ENCODE measurements at regions not wholly inside any gene's neighbourhood (a gene's known extent, or its start where the extent isn't known, plus 50 kb on each side); places are given as distances from the start of the nearest gene placed in this dataset.

- DNase-seq (ENCODE audit: low read depth in 2 of 2): no peak
Measured at GRCh38 chr5:173719731-173720082, 103.3 kb upstream of the BOD1 start.

GRCh38 chr5:173720286-173720952, 104.0 kb upstream of the BOD1 start:
- DNase-seq (ENCODE audit: low read depth in 2 of 2): no peak

- DNase-seq (ENCODE audit: low read depth in 2 of 2): no peak
Measured at GRCh38 chr5:173720953-173721600, 104.6 kb upstream of the BOD1 start.

- DNase-seq (ENCODE audit: low read depth in 2 of 2): no peak
Measured at GRCh38 chr5:173721601-173722232, 105.3 kb upstream of the BOD1 start.

- DNase-seq (ENCODE audit: low read depth in 2 of 2): no peak
Measured at GRCh38 chr5:173726846-173727557, 110.6 kb upstream of the BOD1 start.

GRCh38 chr5:173727839-173728778, 111.7 kb upstream of the BOD1 start:
- no peak for DNase-seq (ENCODE audit: low read depth in 2 of 2)

- no peak for DNase-seq (ENCODE audit: low read depth in 2 of 2)
Measured at GRCh38 chr5:173729079-173729765, 112.8 kb upstream of the BOD1 start.

- DNase-seq (ENCODE audit: low read depth in 2 of 2): no peak
Measured at GRCh38 chr5:173730632-173731298, 114.3 kb upstream of the BOD1 start.

- DNase-seq (ENCODE audit: low read depth in 2 of 2): no peak
Measured at GRCh38 chr5:173733021-173733420, 116.6 kb upstream of the BOD1 start.

GRCh38 chr5:173733425-173733824, 117.0 kb upstream of the BOD1 start:
- DNase-seq (ENCODE audit: low read depth in 2 of 2): no peak

- DNase-seq (ENCODE audit: low read depth in 2 of 2): no peak
Measured at GRCh38 chr5:173733831-173734501, 117.5 kb upstream of the BOD1 start.

- DNase-seq (ENCODE audit: low read depth in 2 of 2): no peak
Measured at GRCh38 chr5:173734716-173735115, 118.3 kb upstream of the BOD1 start.

GRCh38 chr5:173735184-173735583, 118.7 kb upstream of the BOD1 start:
- no peak for DNase-seq (ENCODE audit: low read depth in 2 of 2)

GRCh38 chr5:173735691-173736090, 119.2 kb upstream of the BOD1 start:
- DNase-seq (ENCODE audit: low read depth in 2 of 2): no peak

- DNase-seq (ENCODE audit: low read depth in 2 of 2): no peak
Measured at GRCh38 chr5:173736374-173736773, 119.9 kb upstream of the BOD1 start.

- no peak for DNase-seq (ENCODE audit: low read depth in 2 of 2)
Measured at GRCh38 chr5:173736923-173737412, 120.5 kb upstream of the BOD1 start.

- DNase-seq (ENCODE audit: low read depth in 2 of 2): no peak
Measured at GRCh38 chr5:173739741-173740140, 123.3 kb upstream of the BOD1 start.

- DNase-seq (ENCODE audit: low read depth in 2 of 2): no peak
Measured at GRCh38 chr5:173740400-173740799, 124.0 kb upstream of the BOD1 start.

- DNase-seq (ENCODE audit: low read depth in 2 of 2): no peak
Measured at GRCh38 chr5:173741087-173741486, 124.6 kb upstream of the BOD1 start.

Data from stimulated activated CD4-positive, alpha-beta T cell treated with anti-CD3 and anti-CD28 coated beads, Interleukin-15, amount 100 ng/mL, for 48 hours (primary cell).